H1 (cell line): ENCODE measurements at regions not wholly inside any gene's neighbourhood (a gene's known extent, or its start where the extent isn't known, plus 50 kb on each side); places are given as distances from the start of the nearest gene placed in this dataset.

ENCODE experiments used
- BRCA1 ChIP-seq: IDR thresholded peaks from 2 replicates; pipeline ENCODE4 v1.6.1; 2012; ENCODE audit warnings: low read depth, low read length, improper control_type of control experiment
- CHD7 ChIP-seq: fragments of 300-600 bp; sonication (generic); IDR thresholded peaks from 2 replicates; pipeline ENCODE4 v1.7.1; 2012; ENCODE audit warnings: low read length, moderate library complexity, mild to moderate bottlenecking, inconsistent platforms; ENCODE audit not compliant: insufficient replicate concordance
- CTCF ChIP-seq, 3 experiments: IDR thresholded peaks; 1 replicate in 2 of 3; 2 replicates in 1 of 3; pipeline versions ENCODE4 v1.5.1 to v1.6.1; 2011; ENCODE audit warnings: low read length in 3 of 3, mild to moderate bottlenecking in 3 of 3, inconsistent platforms in 2 of 3, low read depth in 1 of 3, moderate library complexity in 1 of 3; ENCODE audit not compliant: insufficient read depth in 1 of 3; ENCODE audit errors: control extremely low read depth in 1 of 3
- POLR2AphosphoS5 ChIP-seq: IDR thresholded peaks from 2 replicates; pipeline ENCODE4 v1.6.1; 2011; ENCODE audit warnings: low read depth, low read length

GRCh38 chr6:40028449-40028848 is 94.2 kb upstream of the MOCS1 start (continued):
- TF ChIP-seq CHD7 (no peak), BRCA1 (no peak), POLR2AphosphoS5 (no peak), CTCF (IDR thresholded peaks at IDR 0.05; ENCODE audit: control extremely low read depth in 1 of 3, insufficient read depth in 1 of 3, low read depth in 1 of 3, low read length in 3 of 3) (peak in 1 of 3 experiments; percentile 39; a peak in 2 of 4 replicates)
- TF ChIP-seq, all 59 proteins: peak for 2
